Stimulated activated CD4-positive, alpha-beta T cell treated with anti-CD3 and anti-CD28 coated beads, Interleukin-1b, Interleukin-23, amount 100 ng/mL, for 24 hours (primary cell): ENCODE measurements at regions not wholly inside any gene's neighbourhood (a gene's known extent, or its start where the extent isn't known, plus 50 kb on each side); places are given as distances from the start of the nearest gene placed in this dataset.

Experiments used
- DNase-seq, 4 experiments: peaks; one replicate each; pipeline ENCODE4 v3.0.0-alpha.2; 2020; ENCODE audit warnings: low read depth in 4 of 4, low spot score in 1 of 4

- DNase-seq, result no peak
Observed at GRCh38 chr17:6325741-6326140, 109.2 kb downstream of the AIPL1 start.

DNA sequence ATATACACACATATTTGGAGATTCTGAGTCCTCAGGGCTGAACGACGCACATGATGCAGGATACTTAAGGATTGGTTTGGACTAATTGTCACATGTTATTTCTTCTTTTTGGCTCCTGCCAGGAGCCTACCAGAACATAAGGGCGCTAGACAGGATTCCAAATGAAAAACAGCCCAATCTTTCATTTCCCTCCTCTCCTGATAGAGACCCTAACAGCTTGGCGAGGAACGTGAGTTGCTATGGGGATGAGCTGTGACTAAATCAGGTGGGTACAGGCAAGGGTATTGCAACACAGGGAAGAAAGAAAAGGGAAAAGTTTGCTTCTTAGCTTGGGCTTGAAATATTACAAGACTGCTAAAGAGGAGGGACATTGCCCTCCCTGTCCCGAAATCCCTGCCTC, 109.9 kb downstream of the AIPL1 start:
- DNase-seq, result no peak

GRCh38 chr17:6323626-6324356, 111.1 kb downstream of the AIPL1 start:
- no peak for DNase-seq

DNA sequence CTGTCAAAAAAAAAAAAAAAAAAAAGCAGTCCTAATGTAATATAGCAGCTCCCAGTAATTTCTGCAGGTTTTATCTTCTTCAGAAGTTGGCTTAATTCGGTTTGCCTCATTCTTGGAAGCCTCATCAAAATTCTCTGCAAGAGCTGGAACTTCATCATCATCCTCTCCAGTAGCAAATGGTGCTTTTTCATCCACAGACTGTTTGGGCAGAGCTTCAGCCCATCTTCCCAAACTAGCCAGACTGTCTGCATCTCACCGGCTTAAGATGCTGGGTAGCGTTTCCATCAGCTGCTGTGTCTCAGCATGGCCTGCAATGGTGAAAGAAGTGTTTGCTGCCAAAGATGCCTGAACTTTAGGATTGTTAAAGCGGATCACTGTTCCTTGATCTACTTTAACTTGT, 112.6 kb downstream of the AIPL1 start:
- no peak for DNase-seq

- no peak for DNase-seq
Observed at GRCh38 chr17:6314311-6314710, 120.6 kb downstream of the AIPL1 start.

GRCh38 chr17:6313835-6314234, 121.1 kb downstream of the AIPL1 start:
- no peak for DNase-seq

- no peak for DNase-seq
Observed at GRCh38 chr17:6306820-6307219, 128.1 kb downstream of the AIPL1 start.

GRCh38 chr17:6305613-6306360, 129.1 kb downstream of the AIPL1 start:
- no peak for DNase-seq

GRCh38 chr17:6304894-6305612, 129.9 kb downstream of the AIPL1 start:
- no peak for DNase-seq

GRCh38 chr17:6303664-6304063, 131.3 kb downstream of the AIPL1 start:
- no peak for DNase-seq

- DNase-seq, result no peak
Observed at GRCh38 chr17:6299275-6299674, 135.6 kb downstream of the AIPL1 start.

DNA sequence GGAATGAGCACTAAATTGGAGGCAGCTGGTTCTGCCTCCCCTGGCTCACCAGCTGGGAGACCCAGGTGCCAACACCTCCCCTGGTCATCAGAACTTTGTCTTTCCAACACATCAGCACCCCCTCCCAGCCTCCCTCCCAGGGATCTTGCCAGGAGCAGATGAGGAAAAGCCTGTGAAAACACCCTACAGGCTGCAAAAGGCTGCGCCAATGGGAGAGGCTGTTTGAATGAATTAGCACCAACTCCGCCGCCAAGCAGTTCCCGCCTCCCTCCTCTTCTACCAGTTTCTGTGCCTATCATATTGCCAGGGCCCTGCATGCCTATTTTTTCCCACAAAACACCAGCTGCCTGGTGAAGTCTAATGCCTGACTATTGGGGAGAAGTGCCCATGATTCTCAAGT, 137.0 kb downstream of the AIPL1 start:
- no peak for DNase-seq

DNA sequence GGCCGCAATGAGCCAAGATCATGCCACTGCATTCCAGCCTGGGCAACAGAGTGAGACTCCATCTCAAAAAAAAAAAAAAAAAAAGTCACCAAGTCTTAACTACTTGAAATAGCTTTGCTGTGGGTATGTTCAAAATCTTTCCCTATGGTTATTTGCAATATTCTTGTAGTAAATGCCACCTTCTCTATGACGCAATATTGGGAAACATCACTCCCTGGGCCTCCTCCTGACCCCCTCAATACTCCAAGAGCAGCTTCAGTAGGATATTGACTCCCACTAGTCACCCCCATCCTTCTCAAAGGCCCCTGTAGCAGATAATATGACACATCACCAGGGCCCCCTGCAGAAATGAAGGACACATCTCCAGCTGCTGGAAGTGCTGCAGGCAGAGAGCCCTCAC, 137.8 kb downstream of the AIPL1 start:
- DNase-seq, result no peak

- no peak for DNase-seq
Observed at GRCh38 chr17:6290488-6291196, 144.3 kb downstream of the AIPL1 start.

DNA sequence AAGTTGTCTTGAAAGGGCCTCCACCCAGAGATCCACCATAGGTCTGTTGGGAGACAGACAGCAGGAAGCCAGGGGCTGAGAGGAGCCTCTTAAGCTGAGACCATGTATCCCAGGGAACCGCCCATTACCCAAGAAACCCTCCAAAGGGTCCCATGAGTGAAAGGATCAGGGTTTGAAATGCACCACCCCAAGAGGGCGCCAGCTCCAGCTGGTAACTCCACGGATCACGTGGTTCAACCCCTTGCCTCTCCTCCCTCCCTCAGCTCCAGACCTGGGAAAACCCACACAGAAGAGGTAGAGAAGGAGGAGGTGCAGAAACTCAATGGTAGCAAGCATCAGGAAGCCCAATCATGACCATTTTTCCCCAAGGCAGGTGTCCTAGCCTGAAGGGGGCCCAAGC, 148.7 kb downstream of the AIPL1 start:
- DNase-seq, result no peak

DNA sequence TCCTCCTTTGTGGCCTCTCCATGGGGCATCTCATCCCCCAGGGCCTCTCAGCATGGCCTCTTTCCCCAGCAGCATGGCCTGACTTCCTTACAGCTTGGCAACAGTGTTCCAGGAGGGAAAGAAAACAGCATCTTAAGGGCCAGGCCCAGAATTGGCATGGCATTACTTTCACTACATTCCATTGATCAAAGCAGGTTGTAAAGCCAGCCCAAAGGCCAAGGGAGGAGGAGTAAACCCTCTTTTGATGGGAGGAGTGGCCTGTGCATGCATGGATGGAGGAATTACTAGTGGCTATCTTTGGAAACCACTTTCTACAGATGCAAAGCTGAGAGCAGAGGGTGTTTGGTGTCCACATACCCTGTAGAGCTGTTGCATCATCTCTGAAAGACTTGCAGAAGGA, 149.4 kb downstream of the AIPL1 start:
- no peak for DNase-seq

- no peak for DNase-seq
Observed at GRCh38 chr17:6279659-6280058, 155.3 kb downstream of the AIPL1 start.

- DNase-seq, result no peak
Observed at GRCh38 chr17:6278376-6278775, 156.5 kb downstream of the AIPL1 start.

GRCh38 chr17:6276711-6277110, 158.2 kb downstream of the AIPL1 start:
- DNase-seq, result no peak

GRCh38 chr17:6274310-6274709, 160.6 kb downstream of the AIPL1 start:
- DNase-seq, result no peak

DNA sequence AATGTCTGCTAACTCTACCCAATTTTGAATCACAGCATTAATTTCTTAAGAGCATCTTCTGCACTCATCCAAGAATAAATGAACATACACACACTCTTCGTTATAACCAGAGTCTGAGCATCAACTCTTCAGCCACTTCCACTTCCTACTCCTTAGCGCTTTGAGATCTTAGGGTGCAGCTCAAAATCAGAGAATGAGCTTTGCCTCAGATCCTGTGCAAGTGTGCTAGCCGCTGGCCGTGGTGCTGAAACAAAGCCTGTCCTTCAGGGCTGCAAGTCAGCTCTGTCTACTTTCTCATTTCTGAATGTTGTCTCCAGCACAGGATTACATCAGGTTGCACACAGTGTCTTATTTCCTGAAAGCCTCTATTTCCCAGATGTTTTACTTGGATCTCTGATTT, 165.4 kb downstream of the AIPL1 start:
- DNase-seq, result no peak

DNA sequence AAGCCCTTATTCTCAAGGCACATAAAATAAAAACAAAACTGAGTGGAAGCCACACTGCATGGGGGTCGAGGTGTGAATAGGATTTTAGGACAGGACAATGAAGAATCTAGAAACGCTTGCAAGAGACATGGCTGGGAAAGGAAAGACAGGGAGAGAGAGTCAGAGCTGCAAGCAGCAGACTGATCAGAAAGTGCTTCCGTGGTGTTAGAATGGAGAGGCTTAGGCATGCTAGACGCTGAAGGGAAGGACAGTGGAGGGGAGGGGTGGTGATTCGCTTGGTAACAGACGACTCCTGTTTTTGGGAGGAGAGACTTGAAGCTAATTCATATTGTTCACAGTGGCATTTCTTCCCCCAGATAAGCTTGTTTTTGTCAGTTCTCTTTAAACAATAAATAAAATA, 173.5 kb downstream of the AIPL1 start:
- DNase-seq, result no peak
